ENCODE measurements at regions not wholly inside any gene's neighbourhood (a gene's known extent, or its start where the extent isn't known, plus 50 kb on each side); places are given as distances from the start of the nearest gene placed in this dataset.

- DNase-seq = no peak
These were observed 62.3 kb downstream of the UCHL1 start for GRCh38 chr4:41318839-41319530.

GRCh38 chr4:41319553-41319952 lies 62.8 kb downstream of the UCHL1 start:
- DNase-seq = no peak

- DNase-seq = no peak
These were observed 63.5 kb downstream of the UCHL1 start for GRCh38 chr4:41320278-41320677.

- DNase-seq = no peak
These were observed 64.1 kb downstream of the UCHL1 start for GRCh38 chr4:41320786-41321185.

GRCh38 chr4:41321216-41321945 lies 64.7 kb downstream of the UCHL1 start:
- no peak for DNase-seq

GRCh38 chr4:41322617-41323016 lies 65.9 kb downstream of the UCHL1 start:
- DNase-seq = no peak

- no peak for DNase-seq
These were observed 66.5 kb downstream of the UCHL1 start for GRCh38 chr4:41323179-41323578.

GRCh38 chr4:41323706-41324105 lies 67.0 kb downstream of the UCHL1 start:
- DNase-seq = no peak

- DNase-seq = no peak
These were observed 68.1 kb downstream of the UCHL1 start for GRCh38 chr4:41324861-41325260.

GRCh38 chr4:41325901-41326300 lies 69.2 kb downstream of the UCHL1 start:
- DNase-seq = no peak

GRCh38 chr4:41326776-41327175 lies 70.0 kb downstream of the UCHL1 start:
- no peak for DNase-seq

GRCh38 chr4:41327770-41328169 lies 71.0 kb downstream of the UCHL1 start:
- DNase-seq = no peak

- DNase-seq = no peak
These were observed 72.6 kb downstream of the UCHL1 start for GRCh38 chr4:41329361-41329760.

- peak in 1 of 2 experiments; percentile 11 for DNase-seq
These were observed 74.5 kb downstream of the UCHL1 start for GRCh38 chr4:41331224-41331623.

- no peak for DNase-seq
These were observed 75.9 kb downstream of the UCHL1 start for GRCh38 chr4:41332510-41333054.

- no peak for DNase-seq
These were observed 77.5 kb downstream of the UCHL1 start for GRCh38 chr4:41334182-41334581.

- peak in 1 of 2 experiments; percentile 15 for DNase-seq
These were observed 83.4 kb downstream of the UCHL1 start for GRCh38 chr4:41339812-41340809.

- no peak for DNase-seq
These were observed 89.8 kb downstream of the UCHL1 start for GRCh38 chr4:41346306-41347061.

GRCh38 chr4:41349021-41349420 lies 92.3 kb downstream of the UCHL1 start:
- no peak for DNase-seq

GRCh38 chr4:41358647-41359421 lies 102.1 kb downstream of the UCHL1 start:
- no peak for DNase-seq

GRCh38 chr4:41359422-41359775 lies 102.7 kb downstream of the UCHL1 start:
- DNase-seq = no peak

- DNase-seq = no peak
These were observed 103.1 kb downstream of the UCHL1 start for GRCh38 chr4:41359836-41360213.
